Caco-2 (cell line): ENCODE measurements at regions not wholly inside any gene's neighbourhood (a gene's known extent, or its start where the extent isn't known, plus 50 kb on each side); places are given as distances from the start of the nearest gene placed in this dataset.

Experiments used
- BruUV-seq: library from RNA; stranded (reverse); fragments of 400-500 nt; replicated peaks from 2 replicates; lab custom pipeline; 2021; lab: Mats Ljungman, UMichigan
- CTCF ChIA-PET: fragments of 300-600 bp; sonication (Branson Sonifier 250); formaldehyde crosslinking; loops from one replicate; lab custom pipeline; 2022; ENCODE audit warnings: antibody characterized with exemption; lab: Charles Lee
- POLR2A ChIA-PET: fragments of 300-600 bp; sonication (Branson Sonifier 250); formaldehyde crosslinking; loops from one replicate; lab custom pipeline; 2022; ENCODE audit warnings: antibody characterized with exemption; lab: Charles Lee
- DNase-seq, 2 experiments: peaks; one replicate each; pipeline versions ENCODE4 v3.0.0 to v3.0.0-alpha.2; 2020 to 2022
- H3K27me3 ChIP-seq: replicated peaks from 2 replicates; pipeline ENCODE4 v1.6.0; 2011; ENCODE audit warnings: low read length; ENCODE audit not compliant: control insufficient read depth, insufficient read depth
- H3K36me3 ChIP-seq: 2 replicates; pipeline ENCODE4 v1.5.1; 2011; ENCODE audit warnings: low read length; ENCODE audit not compliant: control insufficient read depth, insufficient read depth
- H3K4me1 ChIP-seq: fragments of 250-450 bp; sonication (Bioruptor Pico); 2 replicates; pipeline ENCODE4 v1.5.1; 2020; ENCODE audit warnings: mild to moderate bottlenecking
- H3K4me3 ChIP-seq: 2 replicates; pipeline ENCODE4 v1.5.1; 2011; ENCODE audit warnings: low read depth, mild to moderate bottlenecking, control low read depth, low read length
- H3K9me3 ChIP-seq: fragments of 250-450 bp; sonication (Bioruptor Pico); 2 replicates; pipeline ENCODE4 v1.5.1; 2020; ENCODE audit warnings: mild to moderate bottlenecking, moderate library complexity
- H3K27ac Mint-ChIP-seq: one replicate; pipeline ENCODE4 v1.8.0; 2022; ENCODE audit warnings: mixed read lengths; ENCODE audit not compliant: unreplicated experiment
- H3K27me3 Mint-ChIP-seq: one replicate; pipeline ENCODE4 v1.8.0; 2022; ENCODE audit warnings: mixed read lengths; ENCODE audit not compliant: insufficient read depth, unreplicated experiment
- H3K36me3 Mint-ChIP-seq: one replicate; pipeline ENCODE4 v1.8.0; 2022; ENCODE audit warnings: mild to moderate bottlenecking, mixed read lengths; ENCODE audit not compliant: insufficient read depth, unreplicated experiment
- H3K4me1 Mint-ChIP-seq: one replicate; pipeline ENCODE4 v1.8.0; 2022; ENCODE audit warnings: low read depth, mixed read lengths; ENCODE audit not compliant: unreplicated experiment
- H3K4me3 Mint-ChIP-seq: one replicate; pipeline ENCODE4 v1.8.0; 2022; ENCODE audit warnings: mild to moderate bottlenecking, moderate library complexity, mixed read lengths; ENCODE audit not compliant: unreplicated experiment
- H3K9me3 Mint-ChIP-seq: one replicate; pipeline ENCODE4 v1.8.0; 2022; ENCODE audit warnings: mixed read lengths; ENCODE audit not compliant: unreplicated experiment
- CTCF ChIP-seq, 2 experiments: fragments of 200-600 bp in 1 of 2; IDR thresholded peaks; 1 replicate in 1 of 2; 2 replicates in 1 of 2; pipeline versions ENCODE4 v1.5.1 to v1.8.0; 2011 to 2022; ENCODE audit warnings: antibody characterized with exemption in 1 of 2, control low read depth in 1 of 2, inconsistent platforms in 1 of 2, low read depth in 1 of 2, low read length in 1 of 2, mild to moderate bottlenecking in 1 of 2, moderate library complexity in 1 of 2; ENCODE audit not compliant: insufficient read depth in 1 of 2, severe bottlenecking in 1 of 2, unreplicated experiment in 1 of 2
- intact Hi-C: fragments of 100-400 bp; cut with micrococcal nuclease; formaldehyde crosslinking; loops from one replicate; pipeline ENCODE4 v1.10.0; 2022; ENCODE audit not compliant: unreplicated experiment

DNA sequence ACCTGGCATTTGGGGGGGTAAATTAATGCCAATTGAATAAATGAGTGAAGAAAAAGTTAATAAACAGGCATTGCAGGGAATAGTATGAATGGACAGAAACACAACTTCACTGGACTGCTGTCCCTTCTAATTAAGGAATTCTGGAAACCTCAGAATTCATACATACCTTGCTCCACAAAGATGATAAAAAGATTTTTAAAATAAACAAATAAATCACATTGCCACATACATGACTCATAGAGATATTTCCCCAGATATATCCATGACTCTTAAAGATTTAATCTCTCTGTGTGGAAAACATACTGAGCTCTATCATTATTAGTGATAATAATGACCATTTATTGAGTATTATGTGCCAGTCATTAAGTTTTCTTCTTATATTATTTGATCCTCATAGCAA is 469.0 kb upstream of the MEF2C start:
- CTCF ChIA-PET: no interaction called here
- no peak overlapping the region for H3K27ac Mint-ChIP-seq

GRCh38 chr5:89351222-89351621 is 468.2 kb upstream of the MEF2C start:
- POLR2A ChIA-PET: no interaction called here
- Histone ChIP-seq H3K36me3 (no peaks in the 10 kb centered on the region), H3K4me3 (no peak overlapping the region), H3K4me1 (no peaks in the 10 kb centered on the region), H3K27me3 (no peaks in the 10 kb centered on the region), H3K9me3 (no peaks in the 10 kb centered on the region)
- no TSS peak for BruUV-seq
- Mint-ChIP-seq H3K4me1 (no peaks in the 10 kb centered on the region), H3K36me3 (no peaks in the 10 kb centered on the region), H3K9me3 (no peaks in the 10 kb centered on the region), H3K27ac (no peak overlapping the region), H3K27me3 (no peaks in the 10 kb centered on the region), H3K4me3 (no peak overlapping the region)
- CTCF ChIA-PET: no interaction called here
- no peak for DNase-seq
- intact Hi-C loops: no loop called here
- TF ChIP-seq CTCF (IDR thresholded peaks at IDR 0.05; ENCODE audit: insufficient read depth in 1 of 2, low read depth in 1 of 2, low read length in 1 of 2, severe bottlenecking in 1 of 2, unreplicated experiment in 1 of 2): no peak

More for the DNA sequence above, 469.0 kb upstream of the MEF2C start:
- Mint-ChIP-seq H3K4me3 (no peak overlapping the region), H3K4me1 (no peaks in the 10 kb centered on the region), H3K27me3 (no peaks in the 10 kb centered on the region), H3K9me3 (no peaks in the 10 kb centered on the region), H3K36me3 (no peaks in the 10 kb centered on the region)
- Histone ChIP-seq H3K9me3 (no peaks in the 10 kb centered on the region), H3K36me3 (no peaks in the 10 kb centered on the region), H3K4me3 (no peak overlapping the region), H3K27me3 (no peaks in the 10 kb centered on the region), H3K4me1 (no peaks in the 10 kb centered on the region)
- POLR2A ChIA-PET: no interaction called here
- intact Hi-C loops: no loop called here
- no peak for TF ChIP-seq CTCF (IDR thresholded peaks at IDR 0.05; ENCODE audit: insufficient read depth in 1 of 2, low read depth in 1 of 2, low read length in 1 of 2, severe bottlenecking in 1 of 2, unreplicated experiment in 1 of 2)
- BruUV-seq: no TSS peak
- no peak for DNase-seq

DNA sequence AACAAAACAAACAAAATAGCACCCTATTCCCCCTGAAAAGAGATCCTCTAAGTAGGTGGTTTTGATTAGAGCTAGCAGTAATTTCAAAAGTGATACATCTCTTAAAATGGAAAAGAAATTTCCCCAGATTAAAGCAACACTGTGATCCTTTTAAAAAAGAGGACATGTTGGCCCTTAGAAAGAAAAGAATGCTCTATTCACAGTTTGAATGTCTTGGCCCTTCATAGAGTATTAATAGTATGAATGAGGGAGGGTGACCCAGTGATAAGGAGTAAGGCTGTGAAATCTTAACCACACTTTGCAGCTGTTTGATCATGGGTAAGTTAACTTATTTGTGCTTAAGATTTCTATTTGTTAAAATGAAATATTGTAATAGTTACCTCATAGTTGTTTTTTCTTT is 467.7 kb upstream of the MEF2C start:
- TF ChIP-seq CTCF (IDR thresholded peaks at IDR 0.05; ENCODE audit: insufficient read depth in 1 of 2, low read depth in 1 of 2, low read length in 1 of 2, severe bottlenecking in 1 of 2, unreplicated experiment in 1 of 2): no peak
- ChIA-PET POLR2A (no interaction called here), CTCF (no interaction called here)
- H3K36me3 ChIP-seq: no peaks in the 10 kb centered on the region
- H3K4me1 ChIP-seq: no peaks in the 10 kb centered on the region
- H3K27me3 Mint-ChIP-seq: no peaks in the 10 kb centered on the region
- DNase-seq: no peak
- intact Hi-C loops: no loop called here
- H3K4me1 Mint-ChIP-seq: no peaks in the 10 kb centered on the region
- H3K9me3 Mint-ChIP-seq: no peaks in the 10 kb centered on the region
- no peaks in the 10 kb centered on the region for H3K27me3 ChIP-seq
- no peaks in the 10 kb centered on the region for H3K9me3 ChIP-seq
- H3K27ac Mint-ChIP-seq: no peak overlapping the region
- H3K4me3 Mint-ChIP-seq: no peak overlapping the region
- BruUV-seq: no TSS peak
- no peaks in the 10 kb centered on the region for H3K36me3 Mint-ChIP-seq
- no peak overlapping the region for H3K4me3 ChIP-seq
